ENCODE measurements at regions not wholly inside any gene's neighbourhood (a gene's known extent, or its start where the extent isn't known, plus 50 kb on each side); places are given as distances from the start of the nearest gene placed in this dataset.
"Not testable (repeated sequence)": the region's sequence is repeated elsewhere in the genome, so short reads cannot be mapped to it uniquely, and the experiment has no call there.

DNA sequence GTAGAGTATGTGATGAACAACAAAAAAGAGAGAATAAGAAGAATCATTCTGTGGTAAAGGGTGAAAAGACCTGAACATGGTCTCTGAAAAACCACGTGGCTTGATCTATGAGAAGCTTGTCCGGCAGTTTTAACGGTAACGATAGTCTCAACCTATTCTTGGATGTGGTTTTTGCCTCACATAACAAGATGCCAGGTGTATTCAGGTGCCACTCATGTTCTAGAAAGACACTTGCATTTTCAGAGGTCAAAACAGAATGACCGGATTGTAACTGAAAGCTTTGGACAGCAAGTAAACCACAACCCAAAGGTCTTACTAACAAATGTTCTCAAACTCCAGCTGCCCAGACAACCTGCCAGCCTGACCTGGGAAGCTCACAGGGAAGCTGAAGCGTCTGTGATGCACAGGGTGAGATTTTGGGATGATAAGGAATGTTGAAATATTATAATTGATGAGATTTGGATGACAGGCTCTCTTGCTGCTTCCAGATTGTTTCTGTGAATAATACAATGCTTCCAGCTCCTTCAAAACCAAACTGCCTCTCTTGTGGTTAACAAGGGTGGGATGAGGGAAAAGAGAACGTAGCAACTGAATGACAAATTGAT, 137.4 kb upstream of the GRB10 start:
- TF ChIP-seq, protein P1, sequence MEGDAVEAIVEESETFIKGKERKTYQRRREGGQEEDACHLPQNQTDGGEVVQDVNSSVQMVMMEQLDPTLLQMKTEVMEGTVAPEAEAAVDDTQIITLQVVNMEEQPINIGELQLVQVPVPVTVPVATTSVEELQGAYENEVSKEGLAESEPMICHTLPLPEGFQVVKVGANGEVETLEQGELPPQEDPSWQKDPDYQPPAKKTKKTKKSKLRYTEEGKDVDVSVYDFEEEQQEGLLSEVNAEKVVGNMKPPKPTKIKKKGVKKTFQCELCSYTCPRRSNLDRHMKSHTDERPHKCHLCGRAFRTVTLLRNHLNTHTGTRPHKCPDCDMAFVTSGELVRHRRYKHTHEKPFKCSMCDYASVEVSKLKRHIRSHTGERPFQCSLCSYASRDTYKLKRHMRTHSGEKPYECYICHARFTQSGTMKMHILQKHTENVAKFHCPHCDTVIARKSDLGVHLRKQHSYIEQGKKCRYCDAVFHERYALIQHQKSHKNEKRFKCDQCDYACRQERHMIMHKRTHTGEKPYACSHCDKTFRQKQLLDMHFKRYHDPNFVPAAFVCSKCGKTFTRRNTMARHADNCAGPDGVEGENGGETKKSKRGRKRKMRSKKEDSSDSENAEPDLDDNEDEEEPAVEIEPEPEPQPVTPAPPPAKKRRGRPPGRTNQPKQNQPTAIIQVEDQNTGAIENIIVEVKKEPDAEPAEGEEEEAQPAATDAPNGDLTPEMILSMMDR (IDR thresholded peaks at IDR 0.05), result no peak
- no peak overlapping the region for H3K27ac ChIP-seq
- DNase-seq (ENCODE audit: low spot score), result no peak
- H3K9me3 ChIP-seq, result no peaks in the 10 kb centered on the region
- no peaks in the 10 kb centered on the region for H3K27me3 ChIP-seq
- no peaks in the 10 kb centered on the region for H3K36me3 ChIP-seq
- H3K4me1 ChIP-seq, result no peaks in the 10 kb centered on the region
- no peak overlapping the region for H3K4me3 ChIP-seq

DNA sequence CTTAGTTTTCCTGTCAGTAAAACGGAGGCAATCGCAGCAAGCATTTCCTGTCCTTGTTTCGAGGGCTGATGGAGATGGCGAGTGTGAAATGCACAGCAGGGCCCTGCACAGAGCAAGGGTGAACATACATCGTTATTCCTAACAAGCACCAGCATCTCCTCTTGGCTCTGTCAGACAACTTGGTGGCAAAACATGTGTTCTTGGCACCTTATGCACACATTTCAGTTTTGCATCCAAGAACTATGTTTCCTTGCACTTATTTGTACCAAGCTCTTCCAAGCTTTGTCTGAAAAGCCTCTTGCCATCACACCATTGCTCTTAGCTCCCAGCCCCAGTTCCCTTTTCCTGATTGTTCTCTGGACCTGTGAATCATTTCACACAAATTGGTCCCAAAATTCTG, 132.9 kb upstream of the GRB10 start:
- Histone ChIP-seq H3K27me3 (no peaks in the 10 kb centered on the region), H3K27ac (no peak overlapping the region), H3K36me3 (no peaks in the 10 kb centered on the region), H3K4me3 (no peak overlapping the region), H3K4me1 (no peaks in the 10 kb centered on the region), H3K9me3 (no peaks in the 10 kb centered on the region)
- TF ChIP-seq, protein P1 (IDR thresholded peaks at IDR 0.05), result no peak
- no peak for DNase-seq (ENCODE audit: low spot score)

DNA sequence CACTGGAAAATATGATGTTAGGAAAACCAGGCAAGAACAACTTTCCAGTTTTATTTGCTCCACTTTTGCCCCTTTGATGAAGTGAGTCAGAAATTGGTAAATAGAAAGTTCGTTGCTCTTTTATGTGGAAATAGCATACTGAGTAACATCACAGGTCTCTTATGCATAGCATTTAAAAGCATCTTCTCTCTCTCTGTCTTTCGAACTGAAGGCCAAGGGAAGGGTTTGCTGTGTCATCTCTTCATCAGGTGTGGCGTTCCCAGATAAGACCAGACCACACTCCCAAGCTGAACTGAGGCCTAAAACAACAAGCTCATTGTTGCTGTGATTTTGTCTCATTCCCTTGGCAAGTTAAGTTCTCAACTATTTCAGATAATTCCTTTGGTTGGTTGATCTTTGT, 131.8 kb upstream of the GRB10 start:
- TF ChIP-seq, protein P1 (IDR thresholded peaks at IDR 0.05), result no peak
- no peak overlapping the region for H3K4me3 ChIP-seq
- H3K9me3 ChIP-seq, result no peaks in the 10 kb centered on the region
- H3K4me1 ChIP-seq, result no peaks in the 10 kb centered on the region
- H3K27ac ChIP-seq, result no peak overlapping the region
- no peak for DNase-seq (ENCODE audit: low spot score)
- no peaks in the 10 kb centered on the region for H3K27me3 ChIP-seq
- H3K36me3 ChIP-seq, result no peaks in the 10 kb centered on the region

DNA sequence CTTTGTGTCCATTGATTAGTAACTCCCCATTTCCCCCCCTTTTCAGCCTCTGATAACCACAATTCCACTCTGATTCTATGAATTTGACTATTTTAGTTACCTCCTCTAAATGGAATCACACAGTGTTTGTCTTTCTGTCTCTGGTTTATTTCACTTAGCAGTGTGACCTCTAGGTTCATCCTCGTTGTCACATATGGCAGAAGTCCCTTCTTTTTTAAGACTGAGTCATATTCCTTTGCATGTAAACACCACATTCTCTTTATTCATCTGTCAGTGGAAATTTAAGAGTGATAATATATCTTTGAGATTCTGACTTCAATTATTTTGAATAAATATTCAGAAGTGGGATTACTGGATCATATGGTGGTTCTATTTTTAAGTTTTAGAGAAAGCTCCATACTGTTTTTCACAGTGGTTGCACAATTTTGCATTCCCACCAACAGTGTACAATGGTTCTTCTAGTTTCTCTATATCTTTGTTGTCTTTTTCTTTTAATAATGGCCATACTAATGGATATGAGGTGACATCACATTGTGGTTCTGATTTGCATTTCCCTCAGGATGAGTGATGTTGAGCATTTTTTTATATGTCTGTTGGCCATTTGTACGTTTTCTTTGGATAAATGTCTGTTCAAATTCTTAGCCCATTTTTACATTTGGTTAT, 126.1 kb upstream of the GRB10 start:
- Histone ChIP-seq H3K4me1 (no peaks in the 10 kb centered on the region), H3K27ac (no peak overlapping the region), H3K27me3 (no peaks in the 10 kb centered on the region), H3K36me3 (no peaks in the 10 kb centered on the region), H3K9me3 (peaks cover 0 to 5% of the 10 kb centered on the region in 2 donors), H3K4me3 (no peak overlapping the region)
- no peak for DNase-seq (ENCODE audit: low spot score)
- TF ChIP-seq, protein P1 (IDR thresholded peaks at IDR 0.05), result no peak

DNA sequence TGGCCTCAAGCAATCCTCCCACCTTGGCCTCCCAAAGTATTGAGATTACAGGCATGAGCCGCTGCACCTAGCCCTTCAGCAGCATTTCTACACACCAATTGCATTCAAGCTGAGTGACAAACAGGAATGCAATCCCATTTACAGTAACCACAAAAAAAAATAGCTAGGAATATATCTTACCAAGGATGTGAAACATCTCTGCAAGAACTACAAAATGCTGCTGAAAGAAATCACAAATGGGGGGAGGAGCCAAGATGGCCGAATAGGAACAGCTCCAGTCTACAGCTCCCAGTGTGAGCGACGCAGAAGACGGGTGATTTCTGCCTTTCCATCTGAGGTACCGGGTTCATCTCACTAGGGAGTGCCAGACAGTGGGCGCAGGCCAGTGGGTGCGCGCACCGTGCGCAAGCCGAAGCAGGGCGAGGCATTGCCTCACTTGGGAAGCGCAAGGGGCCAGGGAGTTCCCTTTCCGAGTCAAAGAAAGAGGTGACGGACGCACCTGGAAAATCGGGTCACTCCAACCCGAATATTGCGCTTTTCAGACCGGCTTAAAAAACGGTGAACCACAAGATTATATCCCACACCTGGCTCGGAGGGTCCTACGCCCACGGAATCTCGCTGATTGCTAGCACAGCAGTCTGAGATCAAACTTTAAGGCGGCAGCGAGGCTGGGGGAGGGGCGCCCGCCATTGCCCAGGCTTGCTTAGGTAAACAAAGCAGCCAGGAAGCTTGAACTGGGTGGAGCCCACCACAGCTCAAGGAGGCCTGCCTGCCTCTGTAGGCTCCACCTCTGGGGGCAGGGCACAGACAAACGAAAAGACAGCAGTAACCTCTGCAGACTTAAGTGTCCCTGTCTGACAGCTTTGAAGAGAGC, 116.1 kb upstream of the GRB10 start:
- not testable (repeated sequence) for H3K9me3 ChIP-seq; H3K4me3 ChIP-seq; H3K27ac ChIP-seq; H3K4me1 ChIP-seq; DNase-seq (ENCODE audit: low spot score); H3K27me3 ChIP-seq; H3K36me3 ChIP-seq

DNA sequence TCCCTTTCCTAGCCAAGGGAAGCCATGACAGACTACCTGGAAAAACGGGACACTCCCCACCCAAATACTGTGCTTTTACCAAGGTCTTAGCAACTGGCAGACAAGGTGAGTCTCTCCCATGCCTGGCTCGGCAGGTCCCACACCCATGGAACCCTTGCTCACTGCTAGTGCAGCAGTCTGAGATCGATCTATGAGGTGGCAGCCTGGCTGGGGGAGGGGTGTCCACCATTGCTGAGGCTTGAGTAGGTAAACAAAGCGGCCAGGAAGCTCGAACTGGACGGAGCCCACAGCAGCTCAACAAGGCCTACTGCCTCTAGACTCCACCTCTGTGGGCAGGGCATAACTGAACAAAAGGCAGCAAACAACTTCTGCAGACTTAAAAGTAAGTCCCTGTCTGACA, 104.4 kb upstream of the GRB10 start:
- not testable (repeated sequence) for H3K4me3 ChIP-seq; H3K27ac ChIP-seq; H3K9me3 ChIP-seq; H3K27me3 ChIP-seq; H3K4me1 ChIP-seq; H3K36me3 ChIP-seq; DNase-seq (ENCODE audit: low spot score)
